ENCODE measurements at regions not wholly inside any gene's neighbourhood (a gene's known extent, or its start where the extent isn't known, plus 50 kb on each side); places are given as distances from the start of the nearest gene placed in this dataset.

DNA sequence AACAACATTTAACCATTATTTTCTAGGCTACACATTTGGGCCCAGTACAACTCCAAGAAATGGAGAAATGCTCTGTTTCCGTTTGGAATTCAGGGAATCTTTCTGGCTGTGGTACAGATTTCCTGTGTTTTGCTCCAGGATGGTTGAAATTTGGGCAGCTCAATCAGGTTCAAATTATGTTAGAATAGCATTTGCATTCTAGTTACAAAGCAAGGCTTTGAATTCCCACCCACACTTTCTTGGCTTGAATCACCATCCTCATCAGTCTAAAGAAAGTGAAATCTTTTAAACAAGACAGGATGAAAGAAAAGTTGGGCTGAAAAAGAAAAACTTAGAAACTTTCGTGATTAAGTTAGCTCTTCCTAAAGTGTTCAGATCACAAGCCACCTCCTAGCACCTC is 98.1 kb upstream of the VCX3B start:
- no peak for DNase-seq
- TF ChIP-seq, protein P1, sequence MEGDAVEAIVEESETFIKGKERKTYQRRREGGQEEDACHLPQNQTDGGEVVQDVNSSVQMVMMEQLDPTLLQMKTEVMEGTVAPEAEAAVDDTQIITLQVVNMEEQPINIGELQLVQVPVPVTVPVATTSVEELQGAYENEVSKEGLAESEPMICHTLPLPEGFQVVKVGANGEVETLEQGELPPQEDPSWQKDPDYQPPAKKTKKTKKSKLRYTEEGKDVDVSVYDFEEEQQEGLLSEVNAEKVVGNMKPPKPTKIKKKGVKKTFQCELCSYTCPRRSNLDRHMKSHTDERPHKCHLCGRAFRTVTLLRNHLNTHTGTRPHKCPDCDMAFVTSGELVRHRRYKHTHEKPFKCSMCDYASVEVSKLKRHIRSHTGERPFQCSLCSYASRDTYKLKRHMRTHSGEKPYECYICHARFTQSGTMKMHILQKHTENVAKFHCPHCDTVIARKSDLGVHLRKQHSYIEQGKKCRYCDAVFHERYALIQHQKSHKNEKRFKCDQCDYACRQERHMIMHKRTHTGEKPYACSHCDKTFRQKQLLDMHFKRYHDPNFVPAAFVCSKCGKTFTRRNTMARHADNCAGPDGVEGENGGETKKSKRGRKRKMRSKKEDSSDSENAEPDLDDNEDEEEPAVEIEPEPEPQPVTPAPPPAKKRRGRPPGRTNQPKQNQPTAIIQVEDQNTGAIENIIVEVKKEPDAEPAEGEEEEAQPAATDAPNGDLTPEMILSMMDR (IDR thresholded peaks at IDR 0.05; ENCODE audit: insufficient read depth in 1 of 2, low read depth in 1 of 2, low read length in 1 of 2, severe bottlenecking in 1 of 2, unreplicated experiment in 1 of 2): no peak
- H3K27ac Mint-ChIP-seq (ENCODE audit: unreplicated experiment): no peak overlapping the region
- no peaks in the 10 kb centered on the region for H3K36me3 Mint-ChIP-seq (ENCODE audit: insufficient read depth, unreplicated experiment)
- intact Hi-C loops (cut with micrococcal nuclease; ENCODE audit: unreplicated experiment): loop anchor here (10.0 kb wide), 1 partner anchor 372 kb away; no protein-coding TSS in a partner anchor
- no peaks in the 10 kb centered on the region for H3K27me3 ChIP-seq (replicated peaks; ENCODE audit: control insufficient read depth, insufficient read depth, low read length)
- H3K36me3 ChIP-seq (ENCODE audit: control insufficient read depth, insufficient read depth, low read length): no peaks in the 10 kb centered on the region
- no peak overlapping the region for H3K4me3 ChIP-seq (ENCODE audit: low read depth, low read length)
- ChIA-PET CTCF (no interaction called here), POLR2A (no interaction called here)
- H3K9me3 Mint-ChIP-seq (ENCODE audit: unreplicated experiment): no peaks in the 10 kb centered on the region
- H3K9me3 ChIP-seq: no peaks in the 10 kb centered on the region
- no peaks in the 10 kb centered on the region for H3K27me3 Mint-ChIP-seq (ENCODE audit: insufficient read depth, unreplicated experiment)
- no peaks in the 10 kb centered on the region for H3K4me1 ChIP-seq
- H3K4me3 Mint-ChIP-seq (ENCODE audit: unreplicated experiment): no peak overlapping the region
- no TSS peak for BruUV-seq (replicated peaks)
- H3K4me1 Mint-ChIP-seq (ENCODE audit: low read depth, unreplicated experiment): no peaks in the 10 kb centered on the region

DNA sequence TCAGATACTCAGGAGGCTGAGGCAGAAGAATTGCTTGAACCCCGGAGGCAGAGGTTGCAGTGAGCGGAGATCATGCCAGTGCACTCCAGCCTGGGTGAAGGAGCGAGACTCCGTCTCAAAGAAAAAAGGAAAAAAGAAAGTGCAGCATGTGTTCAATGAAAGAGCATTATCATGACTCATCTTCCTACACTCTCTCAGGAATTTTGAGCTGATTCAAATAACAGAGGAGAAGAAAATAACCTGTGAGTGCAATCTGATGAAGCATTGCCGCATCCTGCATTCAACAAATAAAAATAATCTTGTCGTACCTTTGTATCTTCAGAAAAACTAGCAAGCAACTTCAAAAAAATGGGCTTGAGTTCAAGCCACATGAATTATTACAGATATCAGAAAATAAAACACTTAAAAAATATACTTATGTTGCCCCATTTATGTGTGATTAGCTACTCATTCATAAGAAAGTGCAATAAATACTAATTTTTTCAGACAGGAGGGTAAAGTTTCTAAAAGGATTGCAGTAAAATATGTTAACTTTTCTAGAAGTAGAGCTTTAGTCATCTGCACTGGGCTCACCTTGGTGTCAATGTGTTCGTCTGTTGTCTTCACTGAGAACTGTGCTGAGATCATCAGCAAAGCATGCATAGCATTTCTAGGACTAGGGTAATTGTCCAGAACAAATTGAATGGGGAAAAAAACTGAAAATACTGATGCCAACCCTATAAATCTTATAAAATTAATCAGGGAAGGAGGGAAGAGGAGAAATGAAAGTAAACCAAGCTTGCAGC is 90.4 kb upstream of the VCX3B start:
- no peak overlapping the region for H3K4me3 ChIP-seq (ENCODE audit: low read depth, low read length)
- POLR2A ChIA-PET: no interaction called here
- H3K9me3 ChIP-seq: no peaks in the 10 kb centered on the region
- intact Hi-C loops (cut with micrococcal nuclease; ENCODE audit: unreplicated experiment): no loop called here
- TF ChIP-seq, protein P1 (IDR thresholded peaks at IDR 0.05; ENCODE audit: insufficient read depth in 1 of 2, low read depth in 1 of 2, low read length in 1 of 2, severe bottlenecking in 1 of 2, unreplicated experiment in 1 of 2): no peak
- H3K27me3 ChIP-seq (replicated peaks; ENCODE audit: control insufficient read depth, insufficient read depth, low read length): no peaks in the 10 kb centered on the region
- H3K36me3 Mint-ChIP-seq (ENCODE audit: insufficient read depth, unreplicated experiment): no peaks in the 10 kb centered on the region
- no peaks in the 10 kb centered on the region for H3K36me3 ChIP-seq (ENCODE audit: control insufficient read depth, insufficient read depth, low read length)
- CTCF ChIA-PET: no interaction called here
- no TSS peak for BruUV-seq (replicated peaks)
- H3K9me3 Mint-ChIP-seq (ENCODE audit: unreplicated experiment): no peaks in the 10 kb centered on the region
- no peaks in the 10 kb centered on the region for H3K4me1 Mint-ChIP-seq (ENCODE audit: low read depth, unreplicated experiment)
- H3K4me1 ChIP-seq: no peaks in the 10 kb centered on the region
- no peak for DNase-seq
- H3K27ac Mint-ChIP-seq (ENCODE audit: unreplicated experiment): no peak overlapping the region
- H3K27me3 Mint-ChIP-seq (ENCODE audit: insufficient read depth, unreplicated experiment): no peaks in the 10 kb centered on the region
- no peak overlapping the region for H3K4me3 Mint-ChIP-seq (ENCODE audit: unreplicated experiment)

DNA sequence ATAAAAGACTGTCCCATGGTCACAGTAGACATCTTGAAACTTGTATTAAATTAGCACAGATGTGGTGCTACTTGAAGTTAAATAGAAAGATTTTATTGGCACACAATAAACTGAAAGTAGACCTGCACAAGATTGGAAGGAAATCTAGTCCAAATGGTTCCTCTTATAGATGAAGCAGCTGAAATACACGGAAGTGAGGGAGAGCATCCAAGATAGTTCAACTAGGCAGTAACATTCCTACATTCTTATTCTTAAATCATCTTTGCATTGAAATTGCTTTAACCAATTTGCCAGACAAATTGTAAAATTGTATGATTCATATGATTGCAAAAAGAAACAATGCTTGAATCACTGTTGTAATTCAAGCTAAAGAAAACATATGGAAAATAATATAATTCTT is 87.6 kb upstream of the VCX3B start:
- POLR2A ChIA-PET: no interaction called here
- Mint-ChIP-seq H3K27me3 (ENCODE audit: insufficient read depth, unreplicated experiment) (no peaks in the 10 kb centered on the region), H3K9me3 (ENCODE audit: unreplicated experiment) (no peaks in the 10 kb centered on the region), H3K4me1 (ENCODE audit: low read depth, unreplicated experiment) (no peaks in the 10 kb centered on the region), H3K4me3 (ENCODE audit: unreplicated experiment) (no peak overlapping the region), H3K36me3 (ENCODE audit: insufficient read depth, unreplicated experiment) (no peaks in the 10 kb centered on the region), H3K27ac (ENCODE audit: unreplicated experiment) (no peak overlapping the region)
- no peak for DNase-seq
- intact Hi-C loops (cut with micrococcal nuclease; ENCODE audit: unreplicated experiment): no loop called here
- Histone ChIP-seq H3K4me3 (ENCODE audit: low read depth, low read length) (no peak overlapping the region), H3K9me3 (no peaks in the 10 kb centered on the region), H3K27me3 (replicated peaks; ENCODE audit: control insufficient read depth, insufficient read depth, low read length) (no peaks in the 10 kb centered on the region), H3K36me3 (ENCODE audit: control insufficient read depth, insufficient read depth, low read length) (no peaks in the 10 kb centered on the region), H3K4me1 (no peaks in the 10 kb centered on the region)
- TF ChIP-seq, protein P1 (IDR thresholded peaks at IDR 0.05; ENCODE audit: insufficient read depth in 1 of 2, low read depth in 1 of 2, low read length in 1 of 2, severe bottlenecking in 1 of 2, unreplicated experiment in 1 of 2): no peak
- no TSS peak for BruUV-seq (replicated peaks)
- CTCF ChIA-PET: no interaction called here
